Naive thymus-derived CD4-positive, alpha-beta T cell (primary cell): ENCODE measurements at regions not wholly inside any gene's neighbourhood (a gene's known extent, or its start where the extent isn't known, plus 50 kb on each side); places are given as distances from the start of the nearest gene placed in this dataset.
A peak's percentile ranks its signal among the peaks of the same experiment; 100 is the strongest.

Experiments
- ATAC-seq: fragments of 150-1000 bp; cut with Tn5 transposase; 2 replicates; pipeline ENCODE4 v1.10.0; 2021; ENCODE audit warnings: mild to moderate bottlenecking, moderate library complexity
- CTCF ChIA-PET: fragments of 350-600 bp; sonication (Branson Sonifier 250); formaldehyde crosslinking; loops from one replicate; lab custom pipeline; 2021; ENCODE audit warnings: antibody characterized with exemption; lab: Charles Lee
- POLR2A ChIA-PET: fragments of 350-600 bp; sonication (Branson Sonifier 250); formaldehyde crosslinking; loops from one replicate; lab custom pipeline; 2021; ENCODE audit warnings: antibody characterized with exemption, inconsistent platforms; lab: Charles Lee
- DNase-seq, 9 donors: peaks; one replicate each; pipeline versions ENCODE4 v3.0.0 to v3.0.0-alpha.2; 2020 to 2022; ENCODE audit warnings: mixed read lengths in 1 of 9
- H3K27ac ChIP-seq: one replicate; pipeline ENCODE4 v1.7.0; 2013; ENCODE audit warnings: mild to moderate bottlenecking, low read depth, low read length, moderate library complexity
- H3K27me3 ChIP-seq, 2 donors: one replicate each; pipeline ENCODE4 v1.7.0; 2013; ENCODE audit warnings: low read length in 2 of 2, mild to moderate bottlenecking in 2 of 2, moderate library complexity in 2 of 2; ENCODE audit not compliant: control insufficient read depth in 2 of 2, insufficient read depth in 2 of 2
- H3K36me3 ChIP-seq, 3 experiments: 1 replicate in 2 of 3; 2 replicates in 1 of 3; pipeline ENCODE4 v1.7.0; 2013; ENCODE audit warnings: low read length in 3 of 3, mild to moderate bottlenecking in 3 of 3, moderate library complexity in 1 of 3; ENCODE audit not compliant: insufficient read depth in 3 of 3, control insufficient read depth in 2 of 3
- H3K4me1 ChIP-seq, 2 donors: one replicate each; pipeline ENCODE4 v1.7.0; 2013; ENCODE audit warnings: low read length in 2 of 2, mild to moderate bottlenecking in 2 of 2, moderate library complexity in 1 of 2; ENCODE audit not compliant: control insufficient read depth in 2 of 2, insufficient read depth in 2 of 2
- H3K4me3 ChIP-seq: 2 replicates; pipeline ENCODE4 v1.7.0; 2013; ENCODE audit warnings: mild to moderate bottlenecking, low read length
- H3K9me3 ChIP-seq, 3 experiments: 1 replicate in 2 of 3; 2 replicates in 1 of 3; pipeline ENCODE4 v1.7.0; 2013; ENCODE audit warnings: low read length in 3 of 3; ENCODE audit not compliant: control insufficient read depth in 2 of 3
- H3K27ac Mint-ChIP-seq, 9 donors: one replicate each; pipeline ENCODE4 v1.8.0; 2020 to 2022; ENCODE audit warnings: mixed read lengths in 9 of 9, mild to moderate bottlenecking in 8 of 9, moderate library complexity in 5 of 9, inconsistent platforms in 2 of 9
- H3K27me3 Mint-ChIP-seq, 5 donors: one replicate each; pipeline ENCODE4 v1.8.0; 2021 to 2022; ENCODE audit warnings: mixed read lengths in 5 of 5, mild to moderate bottlenecking in 1 of 5
- H3K36me3 Mint-ChIP-seq, 5 donors: one replicate each; pipeline ENCODE4 v1.8.0; 2020 to 2022; ENCODE audit warnings: mixed read lengths in 5 of 5, mild to moderate bottlenecking in 3 of 5, inconsistent platforms in 1 of 5
- H3K4me1 Mint-ChIP-seq, 7 donors: one replicate each; pipeline ENCODE4 v1.8.0; 2020 to 2022; ENCODE audit warnings: mixed read lengths in 7 of 7, mild to moderate bottlenecking in 3 of 7, inconsistent platforms in 1 of 7
- H3K4me3 Mint-ChIP-seq, 10 donors: one replicate each; pipeline ENCODE4 v1.8.0; 2020 to 2022; ENCODE audit warnings: mild to moderate bottlenecking in 10 of 10, mixed read lengths in 10 of 10, moderate library complexity in 6 of 10, inconsistent platforms in 2 of 10
- H3K9me3 Mint-ChIP-seq, 11 donors: one replicate each; pipeline ENCODE4 v1.8.0; 2020 to 2022; ENCODE audit warnings: mixed read lengths in 11 of 11, mild to moderate bottlenecking in 4 of 11, inconsistent platforms in 1 of 11, moderate library complexity in 1 of 11
- intact Hi-C, 2 donors: fragments of 100-400 bp; cut with micrococcal nuclease; formaldehyde crosslinking; loops; one replicate each; pipeline ENCODE4 v1.15.1; 2023

GRCh38 chr12:124461241-124461673, 106.2 kb downstream of the NCOR2 start:
- peaks cover 0 to 10% (median 0%) of the 10 kb centered on the region in 11 donors for H3K9me3 Mint-ChIP-seq
- Histone ChIP-seq H3K4me1 (peaks cover 22 to 35% of the 10 kb centered on the region in 2 donors), H3K27ac (no peak overlapping the region), H3K27me3 (no peaks in the 10 kb centered on the region), H3K36me3 (peaks cover 0 to 35% (median 0%) of the 10 kb centered on the region in 3 experiments), H3K4me3 (no peak overlapping the region), H3K9me3 (peaks cover 0 to 5% (median 0%) of the 10 kb centered on the region in 3 experiments)
- DNase-seq = no peak
- intact Hi-C loops = no loop called here
- no peak for ATAC-seq
- H3K36me3 Mint-ChIP-seq = peaks cover 17 to 50% (median 25%) of the 10 kb centered on the region in 5 donors
- no peak overlapping the region for H3K27ac Mint-ChIP-seq
- ChIA-PET CTCF (no interaction called here), POLR2A (no interaction called here)
- H3K4me3 Mint-ChIP-seq = no peak overlapping the region
- H3K27me3 Mint-ChIP-seq = no peaks in the 10 kb centered on the region
- H3K4me1 Mint-ChIP-seq = peaks cover 0 to 52% (median 40%) of the 10 kb centered on the region in 7 donors

- Mint-ChIP-seq H3K36me3 (peaks cover 17 to 50% (median 25%) of the 10 kb centered on the region in 5 donors), H3K27me3 (no peaks in the 10 kb centered on the region), H3K27ac (peak overlapping the region in 2 of 9 donors; percentile 56 to 82), H3K4me3 (no peak overlapping the region), H3K4me1 (peaks cover 0 to 52% (median 40%) of the 10 kb centered on the region in 7 donors), H3K9me3 (peaks cover 0 to 10% (median 0%) of the 10 kb centered on the region in 11 donors)
- ChIA-PET CTCF (no interaction called here), POLR2A (no interaction called here)
- intact Hi-C loops = no loop called here
- DNase-seq (no peak), ATAC-seq (no peak)
- Histone ChIP-seq H3K9me3 (peaks cover 0 to 5% (median 0%) of the 10 kb centered on the region in 3 experiments), H3K36me3 (peaks cover 0 to 35% (median 0%) of the 10 kb centered on the region in 3 experiments), H3K4me1 (peaks cover 23 to 37% of the 10 kb centered on the region in 2 donors), H3K27me3 (no peaks in the 10 kb centered on the region), H3K4me3 (no peak overlapping the region), H3K27ac (no peak overlapping the region)
Measured at GRCh38 chr12:124460771-124461170, 106.6 kb downstream of the NCOR2 start.

GRCh38 chr12:124459852-124460645, 107.4 kb downstream of the NCOR2 start:
- peak overlapping the region in 1 of 10 donors; percentile 27 for H3K4me3 Mint-ChIP-seq
- DNase-seq = no peak

GRCh38 chr12:124458992-124459851, 108.2 kb downstream of the NCOR2 start:
- H3K27ac ChIP-seq = no peak overlapping the region
- peak overlapping the region in 4 of 10 donors; percentile 27 to 58 (median 36) for H3K4me3 Mint-ChIP-seq
- intact Hi-C loops = loop anchor here in 1 of 2 donors (5.0 to 10.0 kb wide), 2 partner anchors 108 to 316 kb away; partner anchors contain the start of gene NCOR2

More at GRCh38 chr12:124459852-124460645, 107.4 kb downstream of the NCOR2 start:
- peaks cover 18 to 35% of the 10 kb centered on the region in 2 donors for H3K4me1 ChIP-seq
- no peak for ATAC-seq
- H3K36me3 ChIP-seq = peaks cover 0 to 33% (median 0%) of the 10 kb centered on the region in 3 experiments
- no peaks in the 10 kb centered on the region for H3K27me3 Mint-ChIP-seq
- peaks cover under 1 to 53% (median 41%) of the 10 kb centered on the region in 7 donors for H3K4me1 Mint-ChIP-seq
- peaks cover 17 to 49% (median 24%) of the 10 kb centered on the region in 5 donors for H3K36me3 Mint-ChIP-seq
- H3K27me3 ChIP-seq = no peaks in the 10 kb centered on the region
- intact Hi-C loops = loop anchor here in 1 of 2 donors (5.0 to 10.0 kb wide), 2 partner anchors 107 to 315 kb away; partner anchors contain the start of gene NCOR2
- peaks cover 0 to 10% (median 0%) of the 10 kb centered on the region in 11 donors for H3K9me3 Mint-ChIP-seq
- ChIA-PET POLR2A (no interaction called here), CTCF (no interaction called here)
- no peak overlapping the region for H3K4me3 ChIP-seq
- H3K27ac ChIP-seq = no peak overlapping the region
- H3K9me3 ChIP-seq = peaks cover 0 to 5% (median 0%) of the 10 kb centered on the region in 3 experiments
- peak overlapping the region in 6 of 9 donors; percentile 20 to 85 (median 48) for H3K27ac Mint-ChIP-seq

GRCh38 chr12:124458220-124458991, 109.0 kb downstream of the NCOR2 start:
- Mint-ChIP-seq H3K9me3 (peaks cover 0 to 5% (median 0%) of the 10 kb centered on the region in 11 donors), H3K27me3 (no peaks in the 10 kb centered on the region), H3K4me3 (peak overlapping the region in 3 of 10 donors; percentile 16 to 72 (median 30)), H3K4me1 (peaks cover 16 to 57% (median 44%) of the 10 kb centered on the region in 7 donors), H3K36me3 (peaks cover 9 to 35% (median 13%) of the 10 kb centered on the region in 5 donors), H3K27ac (peak overlapping the region in 4 of 9 donors; percentile 17 to 92 (median 40))
- ATAC-seq (no peak), DNase-seq (no peak)
- ChIA-PET CTCF (no interaction called here), POLR2A (no interaction called here)
- Histone ChIP-seq H3K4me1 (peaks cover 28 to 43% of the 10 kb centered on the region in 2 donors), H3K36me3 (peaks cover 0 to 23% (median 0%) of the 10 kb centered on the region in 3 experiments), H3K4me3 (no peak overlapping the region), H3K27me3 (no peaks in the 10 kb centered on the region), H3K27ac (peak overlapping the region; percentile 75), H3K9me3 (no peaks in the 10 kb centered on the region)
- intact Hi-C loops = loop anchor here in 1 of 2 donors (5.0 to 10.0 kb wide), 2 partner anchors 109 to 316 kb away; partner anchors contain the start of gene NCOR2

More at GRCh38 chr12:124458992-124459851, 108.2 kb downstream of the NCOR2 start:
- H3K9me3 ChIP-seq = no peaks in the 10 kb centered on the region
- ChIA-PET CTCF (no interaction called here), POLR2A (no interaction called here)
- H3K9me3 Mint-ChIP-seq = peaks cover 0 to 5% (median 0%) of the 10 kb centered on the region in 11 donors
- H3K36me3 ChIP-seq = peaks cover 0 to 25% (median 0%) of the 10 kb centered on the region in 3 experiments
- H3K27me3 ChIP-seq = no peaks in the 10 kb centered on the region
- no peak for DNase-seq
- ATAC-seq = no peak
- peak overlapping the region in 8 of 9 donors; percentile 17 to 92 (median 50) for H3K27ac Mint-ChIP-seq
- peaks cover 10 to 41% (median 16%) of the 10 kb centered on the region in 5 donors for H3K36me3 Mint-ChIP-seq
- peaks cover 20 to 35% of the 10 kb centered on the region in 2 donors for H3K4me1 ChIP-seq
- no peak overlapping the region for H3K4me3 ChIP-seq
- H3K4me1 Mint-ChIP-seq = peaks cover 8 to 53% (median 41%) of the 10 kb centered on the region in 7 donors
- no peaks in the 10 kb centered on the region for H3K27me3 Mint-ChIP-seq
